ENCODE measurements at regions not wholly inside any gene's neighbourhood (a gene's known extent, or its start where the extent isn't known, plus 50 kb on each side); places are given as distances from the start of the nearest gene placed in this dataset.

DNA sequence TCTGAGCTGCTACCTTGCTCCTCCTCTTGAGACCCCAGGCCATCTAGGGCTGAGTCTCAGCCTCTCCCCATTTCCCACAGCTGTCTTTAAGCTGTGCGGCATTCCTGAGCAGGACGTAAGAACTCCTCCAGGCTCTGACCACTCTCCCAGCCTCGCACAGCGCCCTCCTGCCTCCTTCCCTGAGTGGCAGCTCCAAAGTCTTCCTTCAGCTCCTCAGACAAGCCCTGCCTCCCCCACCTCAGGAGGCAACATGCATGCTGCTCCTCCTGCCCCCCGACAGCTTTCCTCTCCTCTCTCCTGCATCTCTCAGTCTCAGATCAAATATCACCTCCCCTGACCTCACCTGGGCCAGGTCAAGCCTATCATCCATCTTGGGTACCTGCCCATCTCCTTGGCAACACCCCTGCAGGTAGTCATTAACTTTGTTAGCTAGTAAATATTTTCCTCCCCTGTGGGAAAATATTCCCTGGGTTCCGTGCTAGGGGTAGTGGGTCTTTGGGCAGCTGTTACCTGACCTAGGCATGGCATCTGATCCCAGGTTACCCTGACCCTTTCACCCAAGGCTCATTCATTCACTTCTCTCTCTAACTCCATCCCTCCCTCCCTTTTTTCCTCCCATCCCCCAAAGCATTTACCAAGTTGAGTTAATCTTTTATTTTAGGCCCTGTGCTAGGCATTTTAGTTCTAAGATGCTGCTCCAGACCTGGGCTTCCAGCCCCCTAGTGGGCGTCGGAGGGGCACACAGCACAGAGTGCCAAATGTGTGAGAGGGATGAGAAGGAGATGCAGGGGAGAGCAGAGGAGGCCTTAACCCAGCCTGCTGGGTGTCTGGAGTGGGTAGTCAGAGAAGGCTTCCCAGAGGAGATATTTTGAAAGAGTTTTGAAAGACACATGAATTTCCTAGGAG, 419.9 kb downstream of the PTPRU start:
- no peak for DNase-seq

DNA sequence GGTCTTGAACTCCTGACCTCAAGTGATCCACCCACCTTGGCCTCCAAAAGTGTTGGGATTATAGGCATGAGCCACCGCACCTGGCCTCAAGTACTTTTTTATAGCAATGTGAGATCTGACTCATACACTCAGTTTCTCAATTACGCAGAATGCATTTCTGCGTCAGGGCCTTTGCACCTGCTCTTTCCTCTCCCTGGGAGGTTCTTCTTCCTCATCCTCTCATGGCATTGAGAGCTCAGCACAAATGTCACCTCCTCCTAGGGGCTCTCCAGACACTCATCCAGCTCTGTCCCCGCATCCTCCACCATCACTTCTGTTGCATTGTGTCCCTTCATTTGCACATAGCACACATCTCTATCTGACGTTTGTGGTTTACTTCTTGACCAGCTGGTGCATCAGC, 418.8 kb downstream of the PTPRU start:
- no peak for DNase-seq

- DNase-seq: no peak
These were observed 417.6 kb downstream of the PTPRU start for GRCh38 chr1:29653886-29654450.

DNA sequence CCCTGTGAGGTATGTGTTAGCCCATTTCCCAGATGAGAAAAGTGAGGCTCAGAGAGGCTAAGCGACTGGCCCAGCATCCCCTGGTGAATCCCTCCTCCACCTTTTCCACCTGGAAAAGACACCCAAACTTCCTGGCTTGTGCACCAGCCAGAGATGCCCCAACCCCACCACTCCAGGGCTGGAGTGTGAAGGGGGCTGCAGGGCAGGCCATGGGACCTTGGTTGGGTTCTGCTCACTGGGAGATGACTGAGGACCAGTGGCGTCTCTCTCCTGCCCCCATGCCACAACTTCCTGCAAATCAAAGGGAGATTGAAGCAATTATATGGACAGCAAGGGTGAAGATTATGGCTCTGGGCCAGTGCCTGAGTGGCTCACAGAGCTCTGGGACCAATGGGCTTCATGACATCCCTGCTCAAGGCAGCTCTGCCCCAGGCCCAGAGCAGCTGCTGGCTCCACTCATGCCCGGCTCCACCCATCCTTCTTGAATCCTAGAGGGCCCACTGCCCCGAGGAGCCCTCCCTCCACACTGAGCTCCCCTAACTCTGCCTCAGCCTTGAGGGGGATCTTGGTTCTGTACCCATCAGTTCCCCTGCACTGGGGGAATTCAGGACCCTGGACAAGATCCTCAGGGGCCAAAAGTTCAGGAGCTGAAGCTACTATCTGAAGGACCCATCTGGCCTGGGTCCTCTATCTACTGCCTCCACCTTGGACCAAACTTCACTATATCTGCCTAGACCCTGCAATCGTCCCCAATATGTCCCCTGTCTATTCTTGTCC, 416.9 kb downstream of the PTPRU start:
- no peak for DNase-seq

- DNase-seq: no peak
These were observed 415.7 kb downstream of the PTPRU start for GRCh38 chr1:29651684-29652665.

GRCh38 chr1:29651246-29651645, 414.9 kb downstream of the PTPRU start:
- no peak for DNase-seq

GRCh38 chr1:29650476-29650875, 414.2 kb downstream of the PTPRU start:
- DNase-seq: no peak

DNA sequence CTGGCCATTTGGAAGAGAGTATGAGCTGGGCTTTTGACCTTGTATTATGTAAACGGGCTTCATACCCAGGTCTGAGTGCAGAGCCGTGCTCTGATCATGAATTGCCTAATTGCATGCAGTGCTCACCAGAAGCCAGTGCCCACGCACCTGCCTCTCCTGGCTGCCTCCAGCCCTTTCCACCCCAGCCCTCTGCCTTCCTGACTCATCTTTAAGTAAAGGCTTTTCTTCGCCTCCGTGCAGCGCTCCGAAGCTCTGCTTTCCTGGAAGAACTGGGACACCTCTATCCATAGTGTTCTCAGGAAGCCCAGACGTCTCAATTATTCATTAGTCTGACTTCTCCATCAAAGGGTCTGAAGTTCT, 413.7 kb downstream of the PTPRU start:
- no peak for DNase-seq

DNA sequence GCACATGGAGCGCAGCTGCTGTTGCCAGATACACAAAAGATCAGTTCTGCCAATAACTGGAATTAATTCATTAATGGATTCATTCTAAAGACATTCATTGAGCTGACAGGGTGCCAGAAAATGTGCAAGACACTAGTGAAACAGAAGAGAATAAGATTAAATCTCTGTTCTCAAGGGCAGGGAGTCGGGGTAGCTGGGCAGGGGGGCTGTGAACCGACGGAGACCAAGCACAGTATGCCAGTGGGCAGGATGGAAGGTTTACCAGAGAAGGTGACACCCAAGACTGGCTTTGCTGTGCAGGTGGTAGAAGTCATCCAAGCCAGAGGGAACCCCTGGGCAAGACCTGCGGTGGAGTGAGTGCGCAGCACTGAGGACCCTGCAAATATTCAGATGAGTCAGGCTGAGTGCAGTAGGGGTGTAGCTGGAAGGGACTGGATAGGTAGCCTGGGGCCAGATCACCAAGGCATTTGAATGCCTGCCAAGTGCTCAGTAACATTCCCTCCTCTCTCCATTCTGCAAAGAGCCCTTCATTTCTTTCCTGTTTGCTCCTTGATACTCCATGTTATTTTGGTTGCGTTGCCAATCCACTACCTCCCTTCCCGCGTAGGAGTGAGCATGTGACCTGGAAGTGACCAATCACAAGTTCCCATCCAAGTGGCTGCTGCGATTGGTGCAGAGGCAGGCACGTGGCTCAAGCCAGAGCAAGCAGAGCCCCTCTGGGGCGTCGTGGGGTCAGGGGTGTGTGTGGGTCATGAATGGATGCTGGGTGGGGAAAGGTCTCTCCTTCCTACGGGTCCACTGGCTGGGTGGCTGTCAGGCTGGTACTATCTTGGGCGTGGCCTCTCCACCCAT, 413.1 kb downstream of the PTPRU start:
- DNase-seq: no peak

- no peak for DNase-seq
These were observed 412.5 kb downstream of the PTPRU start for GRCh38 chr1:29648798-29649188.

GRCh38 chr1:29648026-29648425, 411.7 kb downstream of the PTPRU start:
- DNase-seq: no peak

GRCh38 chr1:29647581-29647980, 411.3 kb downstream of the PTPRU start:
- no peak for DNase-seq

DNA sequence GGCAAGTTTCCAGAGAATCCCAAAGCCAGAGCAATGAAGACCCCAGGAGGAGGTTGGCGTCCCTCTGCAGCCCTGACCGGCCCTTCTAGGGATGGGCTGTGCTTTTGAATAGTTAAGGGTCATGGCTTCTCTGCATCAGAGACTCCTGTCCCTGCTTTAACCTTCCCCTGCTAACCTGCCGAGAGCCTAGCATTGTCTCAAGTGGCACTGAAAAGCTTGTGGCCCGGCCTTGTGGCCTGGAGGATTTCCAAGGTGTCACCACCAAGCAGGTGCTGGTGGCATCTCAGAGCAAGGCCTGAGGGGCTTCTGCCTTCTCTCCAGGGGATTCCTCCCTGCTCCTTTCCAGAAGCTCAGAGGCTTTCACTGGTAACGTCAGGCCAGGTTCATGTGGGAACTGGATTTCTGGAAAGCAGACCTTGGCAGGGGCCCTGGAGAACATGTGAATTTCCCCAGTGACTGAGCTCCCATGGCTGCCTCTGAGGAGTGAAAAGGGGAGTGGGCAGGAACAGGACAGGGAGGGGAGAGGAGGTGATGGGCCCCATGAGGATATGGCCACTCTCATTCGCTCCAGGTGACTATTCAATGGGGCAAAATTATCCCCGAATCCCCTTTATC, 409.9 kb downstream of the PTPRU start:
- DNase-seq: no peak

DNA sequence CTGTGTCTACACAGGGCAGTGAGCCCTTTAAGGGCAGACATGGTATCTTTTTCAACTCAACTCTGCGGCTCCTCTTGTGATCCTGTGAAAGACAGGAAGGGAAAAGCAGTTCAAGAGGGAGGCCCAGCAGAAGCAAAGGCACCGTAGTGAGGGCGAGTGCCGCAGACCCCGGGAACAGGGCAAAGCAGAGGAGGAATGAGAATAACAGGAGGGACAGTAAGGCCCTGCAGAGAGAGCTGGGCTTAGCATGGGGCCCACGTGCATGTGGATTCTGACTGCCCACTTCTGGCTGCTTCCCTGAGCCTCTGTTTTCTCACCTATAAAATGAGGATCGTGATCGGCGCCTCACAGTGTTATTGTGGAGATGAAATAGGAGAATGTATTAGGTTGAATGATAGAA, 409.3 kb downstream of the PTPRU start:
- no peak for DNase-seq

DNA sequence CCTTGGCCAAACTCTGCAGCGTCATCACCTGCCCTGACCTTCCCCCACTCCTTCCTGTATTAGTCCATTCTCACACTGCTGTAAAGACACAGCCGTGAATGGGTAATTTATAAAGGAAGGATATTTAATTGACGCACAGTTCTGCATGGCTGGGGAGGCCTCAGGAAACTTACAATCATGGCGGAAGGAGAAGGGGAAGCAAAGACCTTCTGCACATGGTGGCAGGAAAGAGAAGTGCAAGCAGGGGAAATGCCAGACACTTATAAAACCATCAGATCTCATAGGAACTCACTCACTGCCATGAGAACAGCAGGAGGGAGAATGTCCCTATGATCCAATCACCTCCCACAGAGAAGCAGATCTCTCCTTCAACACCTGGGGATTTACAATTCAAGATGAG, 408.5 kb downstream of the PTPRU start:
- no peak for DNase-seq

DNA sequence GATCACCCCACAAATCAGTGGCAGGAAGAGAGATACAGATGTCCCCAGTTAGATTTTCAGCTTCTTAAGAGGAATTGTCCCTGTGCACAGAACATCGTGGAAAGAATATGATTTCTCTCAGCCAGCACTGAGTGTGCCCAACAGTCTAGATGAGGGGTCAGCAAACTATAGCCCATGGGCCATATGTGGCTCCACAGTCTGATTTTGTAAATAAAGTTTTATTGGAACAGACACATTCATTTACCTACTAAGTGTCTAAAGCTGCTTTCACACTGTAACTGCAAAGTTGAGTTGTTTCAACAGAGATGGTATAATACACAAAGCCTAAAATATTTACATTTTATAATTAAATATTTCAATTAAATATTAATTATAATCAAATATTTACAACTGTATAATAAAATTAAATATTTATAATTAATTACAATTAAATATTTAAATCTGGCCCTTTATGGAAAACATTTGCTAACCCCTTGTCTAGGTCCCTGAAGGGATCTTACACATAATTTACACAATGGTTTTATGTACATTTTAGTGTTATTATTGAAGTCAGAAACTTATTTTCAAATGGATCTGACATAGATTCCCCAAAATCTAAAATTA, 407.6 kb downstream of the PTPRU start:
- DNase-seq: no peak

- DNase-seq: no peak
These were observed 407.0 kb downstream of the PTPRU start for GRCh38 chr1:29643281-29643680.

GRCh38 chr1:29642519-29642918, 406.2 kb downstream of the PTPRU start:
- DNase-seq: no peak

- DNase-seq: no peak
These were observed 405.6 kb downstream of the PTPRU start for GRCh38 chr1:29641921-29642320.

GRCh38 chr1:29640428-29640785, 404.1 kb downstream of the PTPRU start:
- no peak for DNase-seq
